ENCODE measurements at regions not wholly inside any gene's neighbourhood (a gene's known extent, or its start where the extent isn't known, plus 50 kb on each side); places are given as distances from the start of the nearest gene placed in this dataset.
"Not testable (repeated sequence)": the region's sequence is repeated elsewhere in the genome, so short reads cannot be mapped to it uniquely, and the experiment has no call there.

DNA sequence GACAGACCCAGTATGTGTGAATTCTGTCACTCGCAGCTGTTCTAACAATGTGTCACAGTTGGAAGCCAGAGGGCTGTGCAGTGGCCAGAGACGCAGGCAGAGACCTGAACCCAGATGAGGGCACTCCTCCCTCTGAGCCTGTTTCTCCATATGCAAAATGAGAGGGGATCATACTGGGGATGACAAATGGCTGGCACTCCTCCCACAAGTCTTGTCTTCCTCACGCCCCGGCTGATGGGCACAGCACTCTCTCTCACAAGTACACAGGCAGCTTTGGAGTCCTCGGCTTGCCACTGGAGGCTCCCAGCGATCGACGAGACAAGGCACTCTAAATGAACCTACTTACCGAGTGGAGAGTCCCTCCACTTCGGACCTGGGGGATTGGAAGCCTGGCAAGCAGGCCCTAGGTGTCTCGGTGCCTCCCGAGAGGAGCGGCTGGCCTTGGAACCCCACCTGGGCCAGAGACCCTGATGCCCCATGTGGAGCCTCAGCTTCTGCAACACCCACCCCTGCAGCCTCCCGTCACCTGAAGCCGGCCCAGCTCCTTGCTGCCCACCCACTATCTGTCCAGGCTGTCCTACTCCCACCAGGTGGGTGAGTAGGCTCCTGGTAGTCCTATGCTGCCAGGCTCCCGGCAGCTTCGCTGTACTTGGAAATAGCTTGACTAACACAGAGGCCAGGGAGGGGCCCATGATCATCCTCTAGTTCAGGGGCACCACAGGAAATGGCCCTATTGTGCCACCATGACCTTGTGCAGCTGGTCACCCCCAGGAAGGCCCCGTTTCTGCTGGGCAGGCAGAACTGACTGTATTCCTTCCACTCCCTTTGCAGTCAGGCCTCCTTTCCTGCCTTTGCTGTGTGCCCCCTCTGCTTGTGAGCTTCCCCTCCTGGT, 65.0 kb upstream of the IQSEC1 start:
- no peak for DNase-seq (ENCODE audit: low read depth)

DNA sequence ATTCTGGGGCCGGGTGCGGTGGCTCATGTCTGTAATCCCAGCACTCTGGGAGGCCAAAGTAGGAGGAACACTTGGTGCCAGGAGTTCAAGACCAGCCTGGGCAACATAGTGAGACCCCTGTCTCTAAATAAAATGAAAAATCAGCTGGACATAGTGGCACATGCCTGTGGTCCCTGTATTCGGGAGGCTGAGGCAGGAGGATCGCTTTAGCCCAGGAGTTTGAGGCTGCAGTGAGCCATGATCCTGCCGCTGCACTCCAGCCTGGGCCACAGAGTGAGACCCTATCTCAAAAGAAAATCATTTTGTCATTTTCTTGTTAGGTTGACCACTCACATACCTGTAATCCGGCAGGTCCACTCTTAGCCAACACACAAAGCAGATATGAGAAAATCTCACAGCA, 63.6 kb upstream of the IQSEC1 start:
- not testable (repeated sequence) for DNase-seq (ENCODE audit: low read depth)

DNA sequence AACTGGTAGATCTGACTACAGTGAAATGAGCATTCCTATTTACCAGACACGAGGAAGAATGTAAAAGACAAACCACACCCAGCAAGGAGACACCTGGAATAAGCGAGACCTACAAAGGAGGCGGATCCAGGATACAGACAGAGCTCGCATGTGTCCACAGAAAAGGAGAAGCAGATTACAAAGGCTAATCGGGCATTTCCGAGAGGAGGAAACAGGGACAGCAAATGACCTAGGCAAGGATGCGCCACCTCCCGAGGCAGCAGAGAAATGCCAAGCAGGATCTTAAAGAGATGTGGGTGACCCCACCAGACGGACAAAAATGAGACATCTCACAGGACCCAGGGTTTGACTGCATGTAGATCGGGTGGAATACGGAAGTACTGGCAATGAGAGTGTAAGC, 63.2 kb upstream of the IQSEC1 start:
- DNase-seq (ENCODE audit: low read depth), result no peak

DNA sequence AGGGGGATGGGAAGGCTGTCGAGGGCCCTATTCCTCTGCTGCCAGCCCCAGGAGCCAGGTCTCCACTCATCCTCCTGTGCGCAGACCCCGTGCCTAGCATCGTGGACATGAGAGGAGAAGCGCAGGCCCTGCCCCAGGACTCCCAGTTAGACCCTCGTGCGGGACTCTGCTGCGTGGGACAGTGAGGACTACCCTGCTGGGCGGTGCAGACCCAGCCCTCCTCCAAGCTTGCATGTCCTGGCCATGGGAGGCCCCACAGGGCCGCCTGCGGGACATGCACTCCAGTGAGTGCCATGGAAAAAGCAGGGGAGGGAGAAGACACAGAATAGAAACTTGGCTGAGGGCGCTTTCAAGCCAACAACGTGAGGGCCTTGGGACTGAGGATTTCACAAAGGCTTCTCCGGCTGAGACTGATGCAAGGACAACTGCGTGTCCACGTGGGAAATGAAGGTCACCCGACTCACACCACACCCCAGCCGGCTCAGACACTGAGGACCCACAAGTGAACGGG, 62.6 kb upstream of the IQSEC1 start:
- DNase-seq (ENCODE audit: low read depth), result no peak

DNA sequence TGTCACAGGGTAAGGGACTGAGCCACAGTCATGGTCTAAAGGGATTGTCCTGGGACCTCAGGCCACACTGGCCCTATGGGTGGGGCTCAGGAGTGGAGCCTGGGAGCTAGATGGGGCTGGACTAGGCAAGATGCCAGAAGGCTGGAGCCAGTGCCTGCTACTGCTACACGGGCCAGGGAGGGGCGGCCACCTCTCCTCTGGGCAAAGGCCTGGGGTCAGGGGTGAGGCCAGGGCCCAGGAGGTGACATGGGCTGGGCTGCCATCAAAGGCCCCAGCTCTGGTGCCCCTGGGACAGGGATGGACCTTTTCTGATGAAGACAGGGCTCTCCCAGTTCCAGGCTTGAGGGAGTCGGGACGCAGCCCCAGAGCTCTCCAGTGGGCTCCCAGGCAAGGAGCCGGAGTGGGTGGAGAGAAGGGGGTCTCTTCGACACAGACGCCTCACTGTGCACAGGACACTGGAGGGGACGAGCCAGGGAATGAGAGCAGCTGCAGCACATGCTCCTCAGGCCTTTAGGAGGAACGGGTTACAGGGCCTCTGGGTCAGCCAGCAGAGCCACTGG, 62.1 kb upstream of the IQSEC1 start:
- no peak for DNase-seq (ENCODE audit: low read depth)

DNA sequence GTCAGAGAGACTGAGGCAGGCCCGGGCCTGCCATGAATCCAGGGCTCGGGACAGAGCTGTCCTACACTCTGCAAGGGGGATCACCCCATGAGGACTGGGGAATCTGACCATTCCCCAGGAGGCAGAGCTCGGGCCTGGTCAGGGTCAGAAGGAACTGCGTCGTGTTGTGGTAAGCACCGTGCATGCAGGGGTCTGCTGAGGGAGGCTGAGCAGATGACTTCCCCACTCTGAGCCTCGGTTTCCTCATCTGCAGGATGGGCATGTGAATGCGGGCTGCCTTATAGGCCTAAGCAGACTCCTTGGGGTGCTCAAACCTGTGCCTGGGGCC, 61.6 kb upstream of the IQSEC1 start:
- no peak for DNase-seq (ENCODE audit: low read depth)

DNA sequence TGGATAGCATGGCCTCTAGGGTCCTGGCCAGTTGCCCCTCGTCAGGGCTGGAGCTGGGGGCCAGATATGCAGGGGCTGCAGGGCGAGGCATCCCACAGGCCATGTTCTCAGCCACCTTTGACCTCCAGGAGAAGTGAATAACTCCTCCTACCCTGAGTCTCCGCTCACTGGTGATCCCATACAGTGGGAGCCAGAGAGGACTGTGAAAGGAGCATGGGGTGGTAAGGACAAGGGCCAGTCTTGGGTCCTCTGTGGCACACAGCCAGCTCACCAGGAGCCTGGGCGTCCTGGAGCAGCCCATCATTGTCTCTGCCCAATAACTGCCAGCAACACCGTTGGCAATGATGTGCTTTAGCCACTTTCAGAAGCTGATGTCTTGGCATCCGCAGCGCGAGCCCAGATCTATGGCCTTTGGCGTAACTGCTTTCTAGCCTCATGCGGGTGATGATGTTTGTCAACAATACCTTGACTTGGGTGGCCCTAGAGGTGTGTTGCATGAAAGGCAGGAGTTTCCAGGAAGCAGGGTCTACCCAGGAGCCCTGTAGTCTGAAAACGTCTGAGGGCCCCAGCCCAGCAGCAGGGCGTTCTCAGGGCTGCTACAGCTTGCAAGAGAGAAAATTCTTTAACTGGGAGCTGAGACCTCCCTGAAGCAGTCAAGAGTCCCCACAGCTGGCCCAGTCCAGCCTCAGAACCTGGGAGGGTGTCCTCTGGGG, 61.1 kb upstream of the IQSEC1 start:
- DNase-seq (ENCODE audit: low read depth), result no peak

DNA sequence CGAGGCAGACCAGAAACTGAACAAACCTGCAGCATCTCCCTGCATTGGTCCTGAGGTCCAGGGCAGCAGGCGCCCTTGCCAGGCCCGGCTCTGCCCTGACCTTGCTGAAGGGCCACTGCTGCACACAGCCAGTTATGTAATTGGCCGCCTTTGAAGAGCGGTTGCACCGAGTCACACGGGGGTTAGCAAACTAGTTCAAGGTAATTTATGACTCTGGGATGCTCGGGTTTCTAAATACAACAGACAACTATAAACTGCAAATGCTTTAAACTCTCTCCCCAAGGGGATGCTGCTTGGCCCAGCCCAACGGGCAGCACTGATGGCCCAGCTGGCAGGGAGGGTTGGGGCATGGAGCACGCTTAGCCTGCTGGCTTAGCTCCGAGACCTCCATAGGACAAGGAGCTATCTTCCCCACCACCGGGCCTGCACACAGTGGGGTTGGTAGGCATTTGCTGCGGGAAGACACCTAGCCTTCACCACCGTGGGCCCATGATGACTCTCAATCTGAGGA, 60.3 kb upstream of the IQSEC1 start:
- DNase-seq (ENCODE audit: low read depth), result no peak

DNA sequence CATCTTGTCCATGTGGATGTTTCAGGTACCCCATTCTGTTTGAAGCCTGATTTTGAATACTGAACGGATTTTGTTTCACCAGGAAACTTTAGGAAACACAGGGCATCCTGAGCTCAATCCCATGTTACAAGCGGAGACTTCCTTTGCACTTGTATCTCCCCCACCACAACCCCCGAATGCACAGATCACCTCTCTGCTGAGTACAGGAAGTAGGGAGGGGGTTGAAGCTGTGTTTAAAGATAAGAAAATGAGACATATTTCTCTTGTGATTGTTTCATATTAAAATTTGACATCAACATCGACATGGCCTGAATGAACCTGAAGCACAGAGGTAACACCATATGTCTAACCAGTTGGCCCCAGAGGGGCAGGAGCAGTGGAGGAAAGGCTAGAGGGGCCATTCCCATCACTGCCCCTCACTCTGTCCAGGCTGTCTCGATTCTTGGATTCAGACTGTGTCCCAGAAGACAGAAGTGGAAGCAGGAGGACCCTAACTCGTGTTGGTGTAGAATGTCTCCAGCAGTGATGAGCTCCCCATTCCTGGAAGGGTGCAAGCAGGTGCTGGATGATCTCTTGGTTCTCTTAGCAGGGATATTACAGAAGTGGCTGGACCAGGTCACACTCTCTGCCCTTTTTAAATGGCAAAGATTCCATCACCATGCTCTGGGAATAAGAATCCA, 59.6 kb upstream of the IQSEC1 start:
- DNase-seq (ENCODE audit: low read depth), result no peak

DNA sequence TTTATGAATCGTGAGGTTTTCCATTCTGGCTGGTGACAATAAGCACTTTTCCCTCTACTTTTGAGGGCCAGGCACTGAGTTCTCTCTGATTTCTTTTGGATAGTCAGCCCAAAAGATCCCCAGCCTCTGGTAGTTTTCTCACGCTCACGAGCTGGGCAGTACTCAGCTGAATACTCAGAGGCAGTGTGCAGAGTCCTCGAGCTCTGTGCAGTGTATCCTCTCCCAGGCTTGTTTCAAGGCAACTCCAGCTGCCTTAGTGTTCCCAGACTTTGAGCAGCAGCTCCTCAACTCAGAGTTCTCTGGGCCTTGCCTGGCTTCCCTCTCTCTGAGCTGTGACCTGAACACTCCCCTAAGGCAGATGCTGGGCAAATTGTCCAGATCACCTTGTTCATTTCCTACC, 59.1 kb upstream of the IQSEC1 start:
- no peak for DNase-seq (ENCODE audit: low read depth)

DNA sequence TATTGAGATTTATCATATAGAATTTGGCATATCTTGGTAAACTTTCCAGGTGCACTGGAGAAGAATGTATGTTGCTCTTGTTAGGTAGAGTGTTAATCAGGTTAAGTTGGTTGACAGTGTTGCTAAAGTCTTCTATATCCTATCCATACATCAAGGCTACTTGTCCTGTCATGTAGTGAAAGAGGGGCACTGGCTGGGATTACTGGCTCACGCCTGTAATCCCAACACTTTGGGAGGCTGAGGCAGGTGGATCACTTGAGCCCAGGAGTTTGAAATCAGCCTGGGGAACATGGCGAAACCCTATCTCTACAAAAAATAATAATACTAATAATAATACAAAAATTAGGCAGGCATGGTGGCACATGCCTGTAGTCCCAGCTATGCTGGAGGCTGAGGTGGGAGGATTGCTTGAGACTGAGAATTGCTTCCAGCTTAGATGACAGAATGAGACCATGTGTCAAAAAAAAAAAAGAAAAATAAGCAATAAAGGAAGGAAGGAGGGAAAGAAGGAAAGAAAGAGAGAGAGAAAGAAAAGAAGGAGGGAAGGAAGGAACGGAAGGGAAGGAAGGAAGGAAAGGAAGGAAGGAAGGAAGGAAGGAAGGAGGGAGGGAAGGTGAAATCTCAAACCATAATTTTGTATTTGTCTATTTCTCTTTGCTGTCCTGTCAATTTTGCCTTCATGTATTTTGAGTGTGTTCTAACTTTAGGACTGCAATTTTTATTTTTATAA, 57.4 kb upstream of the IQSEC1 start:
- DNase-seq (ENCODE audit: low read depth), result no peak

DNA sequence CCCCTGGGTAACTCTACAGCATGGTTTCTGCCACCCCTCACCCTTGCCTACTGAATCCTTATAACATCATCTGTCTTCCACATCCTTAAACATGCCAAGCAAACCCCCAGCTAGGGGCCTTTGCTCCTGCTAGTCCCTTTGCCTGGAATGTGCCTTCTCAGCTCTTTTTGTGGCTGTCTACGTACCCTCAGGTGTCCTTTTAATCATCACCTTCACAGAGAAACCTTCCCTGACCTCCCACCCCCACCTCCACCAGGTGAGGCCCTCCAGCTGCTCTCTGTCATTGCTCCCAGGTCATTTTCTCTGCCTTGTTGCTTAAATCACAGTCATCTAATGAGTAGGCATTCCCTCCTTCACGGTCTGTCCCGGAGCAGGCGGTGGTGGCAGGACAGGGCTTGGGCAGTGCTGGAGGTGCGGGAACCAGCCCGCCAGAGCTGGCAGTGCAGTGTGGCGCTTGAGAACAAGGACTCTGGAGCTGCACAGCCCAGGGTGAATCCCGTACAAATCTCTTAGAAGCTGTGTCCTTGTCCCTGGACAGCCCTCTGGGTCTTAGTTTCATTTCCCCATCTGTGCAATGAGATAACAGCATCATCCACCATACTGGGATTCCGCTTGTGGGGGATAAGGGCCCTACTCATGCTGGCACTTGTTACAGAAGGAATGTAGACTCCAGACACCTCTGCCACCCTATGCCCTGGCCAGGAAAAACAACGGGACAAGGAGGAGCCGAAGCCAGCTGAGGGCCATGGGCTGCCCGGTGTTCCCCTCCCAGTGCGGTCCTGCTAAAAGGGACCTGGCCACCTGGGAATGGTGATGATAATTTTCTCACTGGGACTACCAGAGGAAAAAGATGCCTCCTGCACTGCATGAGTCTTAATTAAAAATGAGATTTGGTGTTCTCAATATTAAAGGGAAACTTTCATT, 52.1 kb upstream of the IQSEC1 start:
- DNase-seq (ENCODE audit: low read depth), result no peak

DNA sequence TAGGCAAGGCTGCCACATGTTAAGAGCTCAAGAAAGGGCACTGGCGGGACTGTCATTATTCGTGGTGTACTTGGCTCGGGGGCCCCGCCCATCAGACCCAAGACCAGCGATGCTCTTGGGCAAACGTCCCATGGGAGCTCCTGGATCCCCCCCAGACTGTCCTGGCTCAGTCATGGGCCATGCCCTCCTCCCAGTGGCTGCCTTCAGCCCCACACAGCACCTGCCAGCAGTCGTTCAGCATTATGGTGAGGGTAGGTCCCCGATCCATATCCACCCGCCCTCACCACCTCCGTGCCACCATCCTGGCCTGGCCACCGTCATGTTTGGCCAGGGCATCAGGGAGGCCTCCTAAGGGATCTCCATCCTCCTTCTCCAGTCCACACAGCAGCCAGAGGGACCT, 51.4 kb upstream of the IQSEC1 start:
- no peak for DNase-seq (ENCODE audit: low read depth)

DNA sequence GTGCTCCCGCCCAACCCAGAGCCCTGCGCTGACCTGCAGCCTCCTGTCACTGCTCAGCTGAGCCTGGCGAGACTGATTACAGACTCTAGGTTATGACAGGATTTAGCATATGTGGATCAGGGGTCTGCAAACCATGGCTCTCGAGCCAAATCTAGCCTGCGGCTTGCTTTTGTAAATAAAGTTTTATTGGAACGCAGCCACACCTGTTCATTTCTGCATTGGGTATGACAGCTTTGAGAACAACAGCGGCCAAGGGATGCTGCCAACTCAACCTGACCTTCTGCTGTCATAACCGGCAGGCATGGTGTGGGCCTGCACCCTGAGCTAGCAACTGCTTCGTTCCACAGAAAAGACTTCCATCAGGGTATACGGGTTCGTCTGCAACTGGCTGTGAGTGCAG, 50.5 kb upstream of the IQSEC1 start:
- no peak for DNase-seq (ENCODE audit: low read depth)

DNA sequence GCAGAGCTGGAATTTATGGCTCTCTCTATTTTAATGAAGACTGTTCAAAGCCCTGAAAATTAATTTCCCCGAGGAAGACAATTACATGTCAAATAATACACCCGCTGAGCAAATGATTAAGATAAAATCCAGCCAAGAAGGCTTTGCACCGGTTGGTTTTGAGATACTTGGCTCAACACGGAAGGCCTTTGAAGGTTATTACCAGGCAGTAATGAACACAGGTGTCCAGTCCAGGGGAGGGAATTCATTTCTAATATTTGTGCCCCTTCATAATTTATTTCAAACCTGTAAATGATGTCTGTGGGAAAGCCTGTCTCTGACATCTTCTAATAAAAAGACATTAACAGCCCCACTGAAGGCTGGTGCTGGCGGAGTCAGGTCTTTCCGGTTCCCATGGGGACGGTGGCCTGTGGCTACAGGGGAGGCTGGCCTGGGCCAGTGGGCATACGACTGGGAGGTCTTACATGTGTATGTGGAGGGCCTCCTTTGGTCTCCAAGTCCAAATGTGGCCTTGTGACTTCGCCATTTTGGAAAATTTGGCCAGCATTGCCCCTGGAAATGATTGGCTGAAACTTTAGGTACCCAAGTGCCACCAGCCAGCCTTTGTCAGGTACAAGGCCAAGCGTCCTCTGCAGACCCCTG, 49.9 kb upstream of the IQSEC1 start:
- no peak for DNase-seq (ENCODE audit: low read depth)
